HUES6 (cell line): ENCODE measurements at regions not wholly inside any gene's neighbourhood (a gene's known extent, or its start where the extent isn't known, plus 50 kb on each side); places are given as distances from the start of the nearest gene placed in this dataset.
A peak's percentile ranks its signal among the peaks of the same experiment; 100 is the strongest.

Source experiments
- H3K27ac ChIP-seq: 2 replicates; pipeline ENCODE4 v1.7.0; 2013; ENCODE audit warnings: low read depth, mild to moderate bottlenecking, low read length, inconsistent platforms
- H3K27me3 ChIP-seq: 2 replicates; pipeline ENCODE4 v1.6.1; 2013; ENCODE audit warnings: low read length; ENCODE audit not compliant: control insufficient read depth, insufficient read depth
- H3K36me3 ChIP-seq: 2 replicates; pipeline ENCODE4 v1.6.1; 2013; ENCODE audit warnings: low read length; ENCODE audit not compliant: control insufficient read depth, insufficient read depth
- H3K4me1 ChIP-seq: 2 replicates; pipeline ENCODE4 v1.6.1; 2013; ENCODE audit warnings: low read length; ENCODE audit not compliant: control insufficient read depth, insufficient read depth
- H3K4me3 ChIP-seq: 2 replicates; pipeline ENCODE4 v1.5.1; 2013; ENCODE audit warnings: low read depth, low read length
- H3K9ac ChIP-seq: one replicate; pipeline ENCODE4 v1.6.1; 2013; ENCODE audit warnings: mild to moderate bottlenecking, low read length
- H3K9me3 ChIP-seq: 2 replicates; pipeline ENCODE4 v1.6.1; 2013; ENCODE audit warnings: low read depth, low read length; ENCODE audit not compliant: control insufficient read depth, insufficient read depth

- Histone ChIP-seq H3K4me1 (peaks cover 10% of the 10 kb centered on the region; the same call in 1 of the 2 replicates), H3K27ac (peak overlapping the region; percentile 28; the same call in 1 of the 2 replicates), H3K36me3 (no peaks in the 10 kb centered on the region), H3K4me3 (no peak overlapping the region), H3K9ac (no peak overlapping the region), H3K27me3 (no peaks in the 10 kb centered on the region), H3K9me3 (peaks cover 2% of the 10 kb centered on the region; the same call in 1 of the 2 replicates)
Observed at GRCh38 chr7:13321316-13321715, 633.9 kb downstream of the ARL4A start.

GRCh38 chr7:13322126-13322525 is 634.7 kb downstream of the ARL4A start:
- Histone ChIP-seq H3K4me1 (peaks cover 10% of the 10 kb centered on the region; the same call in 1 of the 2 replicates), H3K9me3 (peaks cover 8% of the 10 kb centered on the region; the same call in 1 of the 2 replicates), H3K27ac (peak overlapping the region; percentile 28; the same call in 1 of the 2 replicates), H3K9ac (no peak overlapping the region), H3K27me3 (no peaks in the 10 kb centered on the region), H3K4me3 (no peak overlapping the region), H3K36me3 (no peaks in the 10 kb centered on the region)

GRCh38 chr7:13327669-13328068 is 640.2 kb downstream of the ARL4A start:
- Histone ChIP-seq H3K4me3 (no peak overlapping the region), H3K27ac (no peak overlapping the region), H3K9ac (no peak overlapping the region), H3K4me1 (peaks cover 2% of the 10 kb centered on the region; the same call in 1 of the 2 replicates), H3K27me3 (no peaks in the 10 kb centered on the region), H3K9me3 (peaks cover 8% of the 10 kb centered on the region; the same call in 1 of the 2 replicates), H3K36me3 (no peaks in the 10 kb centered on the region)

- Histone ChIP-seq H3K9ac (no peak overlapping the region), H3K4me1 (no peaks in the 10 kb centered on the region), H3K27ac (no peak overlapping the region), H3K36me3 (no peaks in the 10 kb centered on the region), H3K27me3 (no peaks in the 10 kb centered on the region), H3K4me3 (no peak overlapping the region), H3K9me3 (no peaks in the 10 kb centered on the region)
Observed at GRCh38 chr7:13333371-13333770, 645.9 kb downstream of the ARL4A start.

GRCh38 chr7:13336227-13336626 is 648.8 kb downstream of the ARL4A start:
- H3K9me3 ChIP-seq = no peaks in the 10 kb centered on the region
- no peak overlapping the region for H3K27ac ChIP-seq
- no peaks in the 10 kb centered on the region for H3K27me3 ChIP-seq
- no peak overlapping the region for H3K9ac ChIP-seq
- no peak overlapping the region for H3K4me3 ChIP-seq
- no peaks in the 10 kb centered on the region for H3K4me1 ChIP-seq
- no peaks in the 10 kb centered on the region for H3K36me3 ChIP-seq

- Histone ChIP-seq H3K36me3 (no peaks in the 10 kb centered on the region), H3K9ac (no peak overlapping the region), H3K27ac (no peak overlapping the region), H3K27me3 (no peaks in the 10 kb centered on the region), H3K9me3 (no peaks in the 10 kb centered on the region), H3K4me3 (no peak overlapping the region), H3K4me1 (no peaks in the 10 kb centered on the region)
Observed at GRCh38 chr7:13352677-13353076, 636.8 kb downstream of the ETV1 start.

- Histone ChIP-seq H3K4me3 (no peak overlapping the region), H3K4me1 (no peaks in the 10 kb centered on the region), H3K27me3 (no peaks in the 10 kb centered on the region), H3K9ac (no peak overlapping the region), H3K36me3 (no peaks in the 10 kb centered on the region), H3K27ac (no peak overlapping the region), H3K9me3 (no peaks in the 10 kb centered on the region)
Observed at GRCh38 chr7:13359656-13360055, 629.8 kb downstream of the ETV1 start.

- H3K27me3 ChIP-seq = no peaks in the 10 kb centered on the region
- H3K9ac ChIP-seq = no peak overlapping the region
- no peaks in the 10 kb centered on the region for H3K9me3 ChIP-seq
- H3K36me3 ChIP-seq = no peaks in the 10 kb centered on the region
- no peaks in the 10 kb centered on the region for H3K4me1 ChIP-seq
- H3K27ac ChIP-seq = no peak overlapping the region
- no peak overlapping the region for H3K4me3 ChIP-seq
Observed at GRCh38 chr7:13386741-13387140, 602.7 kb downstream of the ETV1 start.

GRCh38 chr7:13407911-13408310 is 581.6 kb downstream of the ETV1 start:
- Histone ChIP-seq H3K9ac (no peak overlapping the region), H3K27ac (no peak overlapping the region), H3K27me3 (no peaks in the 10 kb centered on the region)

GRCh38 chr7:13411151-13411550 is 578.3 kb downstream of the ETV1 start:
- H3K4me1 ChIP-seq = peaks cover 2% of the 10 kb centered on the region
- no peaks in the 10 kb centered on the region for H3K27me3 ChIP-seq
- no peaks in the 10 kb centered on the region for H3K36me3 ChIP-seq
- H3K27ac ChIP-seq = no peak overlapping the region
- no peak overlapping the region for H3K4me3 ChIP-seq
- H3K9me3 ChIP-seq = no peaks in the 10 kb centered on the region
- H3K9ac ChIP-seq = no peak overlapping the region

More at GRCh38 chr7:13407911-13408310, 581.6 kb downstream of the ETV1 start:
- no peak overlapping the region for H3K4me3 ChIP-seq
- no peaks in the 10 kb centered on the region for H3K36me3 ChIP-seq
- no peaks in the 10 kb centered on the region for H3K9me3 ChIP-seq
- H3K4me1 ChIP-seq = peaks cover 2% of the 10 kb centered on the region

GRCh38 chr7:13411636-13412035 is 577.8 kb downstream of the ETV1 start:
- Histone ChIP-seq H3K4me3 (no peak overlapping the region), H3K27me3 (no peaks in the 10 kb centered on the region), H3K9me3 (no peaks in the 10 kb centered on the region), H3K9ac (no peak overlapping the region), H3K36me3 (no peaks in the 10 kb centered on the region), H3K27ac (no peak overlapping the region), H3K4me1 (peaks cover 2% of the 10 kb centered on the region)

GRCh38 chr7:13414181-13414580 is 575.3 kb downstream of the ETV1 start:
- H3K27ac ChIP-seq = no peak overlapping the region
- no peaks in the 10 kb centered on the region for H3K9me3 ChIP-seq
- H3K36me3 ChIP-seq = no peaks in the 10 kb centered on the region
- H3K4me1 ChIP-seq = no peaks in the 10 kb centered on the region; the same call in 1 of the 2 replicates
- H3K27me3 ChIP-seq = no peaks in the 10 kb centered on the region
- no peak overlapping the region for H3K9ac ChIP-seq
- no peak overlapping the region for H3K4me3 ChIP-seq
